HCT116 (cell line): ENCODE measurements at regions not wholly inside any gene's neighbourhood (a gene's known extent, or its start where the extent isn't known, plus 50 kb on each side); places are given as distances from the start of the nearest gene placed in this dataset.

Experiments
- ATAC-seq: fragments of 200-7000 bp; cut with Tn5 transposase; 2 replicates; pipeline ENCODE4 v1.9.1; 2020; ENCODE audit warnings: mild to moderate bottlenecking, moderate library complexity
- BruUV-seq: library from RNA; stranded (reverse); fragments of 400-500 nt; replicated peaks from 2 replicates; lab custom pipeline; 2021; lab: Mats Ljungman, UMichigan
- CTCF ChIA-PET: fragments of 300-600 bp; sonication (Branson Sonifier 250); formaldehyde crosslinking; loops from one replicate; lab custom pipeline; 2021; ENCODE audit warnings: antibody characterized with exemption; lab: Charles Lee
- POLR2A ChIA-PET: fragments of 300-600, 350-600 bp; sonication (Branson Sonifier 250); formaldehyde crosslinking; loops from one replicate; lab custom pipeline; 2021; ENCODE audit warnings: antibody characterized with exemption; lab: Charles Lee
- RAD21 ChIA-PET, 2 experiments: fragments of 300-600 bp; sonication (Branson Sonifier 250); formaldehyde crosslinking; loops; one replicate each; lab custom pipeline; 2023; ENCODE audit warnings: low total read pairs in 2 of 2; ENCODE audit not compliant: uncharacterized antibody in 2 of 2, unreplicated experiment in 2 of 2, low non-redundant PET in 1 of 2; lab: Charles Lee
- DNase-seq: peaks from one replicate; pipeline ENCODE4 v3.0.0-alpha.2; 2010; ENCODE audit warnings: low read depth, low spot score
- H2AFZ ChIP-seq: fragments of 200-600 bp; shearing (Covaris generic), sonication (generic); 2 replicates; pipeline ENCODE4 v1.6.1; 2017; ENCODE audit warnings: low read depth, mixed run types, mixed read lengths, antibody characterized with exemption, low read length; ENCODE audit not compliant: poor library complexity, severe bottlenecking
- H3K27ac ChIP-seq: 2 replicates; pipeline ENCODE4 v1.5.1; 2012; ENCODE audit warnings: low read depth, low read length
- H3K27me3 ChIP-seq: fragments of 200-600 bp; sonication (generic); 2 replicates; pipeline ENCODE4 v1.6.1; 2016; ENCODE audit warnings: mixed run types, low read length, mixed read lengths; ENCODE audit not compliant: insufficient read depth
- H3K36me3 ChIP-seq, 2 experiments: fragments of 200-500 bp in 1 of 2; fragments of 200-600 bp in 1 of 2; sonication (Bioruptor generic) in 1 of 2; sonication (generic) in 1 of 2; 2 replicates each; pipeline versions ENCODE4 v1.5.1 to v1.6.1; 2014 to 2016; ENCODE audit warnings: low read length in 2 of 2, inconsistent platforms in 1 of 2, mixed read lengths in 1 of 2, mixed run types in 1 of 2; ENCODE audit not compliant: insufficient read depth in 2 of 2, control insufficient read depth in 1 of 2
- H3K4me1 ChIP-seq, 2 experiments: fragments of 200-600 bp in 1 of 2; sonication (generic) in 1 of 2; 2 replicates each; pipeline versions ENCODE4 v1.5.1 to v1.6.1; 2012 to 2017; ENCODE audit warnings: low read length in 2 of 2, inconsistent platforms in 1 of 2, mild to moderate bottlenecking in 1 of 2, mixed read lengths in 1 of 2, mixed run types in 1 of 2, moderate library complexity in 1 of 2; ENCODE audit not compliant: insufficient read depth in 2 of 2, control insufficient read depth in 1 of 2
- H3K4me2 ChIP-seq: fragments of 200-600 bp; sonication (generic); 2 replicates; pipeline ENCODE4 v1.6.1; 2017; ENCODE audit warnings: mixed run types, low read length, mixed read lengths
- H3K4me3 ChIP-seq, 2 experiments: fragments of 200-600 bp in 1 of 2; sonication (generic) in 1 of 2; replicated peaks in 1 of 2; 2 replicates each; pipeline ENCODE4 v1.5.1; 2011 to 2016; ENCODE audit warnings: low read length in 2 of 2, control low read depth in 1 of 2, low read depth in 1 of 2, mild to moderate bottlenecking in 1 of 2, mixed read lengths in 1 of 2, mixed run types in 1 of 2
- H3K79me2 ChIP-seq: fragments of 200-600 bp; sonication (generic); 2 replicates; pipeline ENCODE4 v1.6.1; 2017; ENCODE audit warnings: mild to moderate bottlenecking, mixed run types, low read length, moderate library complexity, mixed read lengths; ENCODE audit not compliant: insufficient read depth
- H3K9ac ChIP-seq: fragments of 200-600 bp; sonication (generic); 2 replicates; pipeline ENCODE4 v1.6.1; 2016; ENCODE audit warnings: low read length, mixed read lengths
- H3K9me2 ChIP-seq: fragments of 200-600 bp; sonication (generic), shearing (Covaris generic); 2 replicates; pipeline ENCODE4 v1.6.1; 2017; ENCODE audit warnings: mixed run types, mild to moderate bottlenecking, moderate library complexity; ENCODE audit not compliant: insufficient read depth
- H3K9me3 ChIP-seq, 2 experiments: fragments of 200-500 bp in 1 of 2; fragments of 200-600 bp in 1 of 2; sonication (Bioruptor generic) in 1 of 2; sonication (generic) in 1 of 2; 2 replicates each; pipeline ENCODE4 v1.6.1; 2014 to 2017; ENCODE audit warnings: low read length in 2 of 2, mixed read lengths in 2 of 2, inconsistent platforms in 1 of 2, low read depth in 1 of 2, mild to moderate bottlenecking in 1 of 2, mixed run types in 1 of 2, moderate library complexity in 1 of 2; ENCODE audit not compliant: control insufficient read depth in 1 of 2, insufficient read depth in 1 of 2
- H4K20me1 ChIP-seq: fragments of 200-600 bp; sonication (generic), shearing (Covaris generic); 2 replicates; pipeline ENCODE4 v1.6.1; 2017; ENCODE audit warnings: mixed run types, mild to moderate bottlenecking, moderate library complexity; ENCODE audit not compliant: insufficient read depth
- POLR2A ChIP-seq: IDR thresholded peaks from 2 replicates; pipeline ENCODE4 v1.7.0; 2011; ENCODE audit warnings: borderline replicate concordance; ENCODE audit not compliant: insufficient read depth, insufficient read length; ENCODE audit errors: extremely low read depth
- SRF ChIP-seq: IDR thresholded peaks from 2 replicates; pipeline ENCODE4 v1.6.1; 2012; ENCODE audit warnings: low read depth
- YY1 ChIP-seq: IDR thresholded peaks from 2 replicates; pipeline ENCODE4 v1.6.1; 2011; ENCODE audit warnings: low read length, low read depth, moderate library complexity, mild to moderate bottlenecking; ENCODE audit not compliant: insufficient replicate concordance; ENCODE audit errors: extremely low read depth
- ZBTB33 ChIP-seq: IDR thresholded peaks from 2 replicates; pipeline ENCODE4 v1.6.1; 2011; ENCODE audit warnings: mild to moderate bottlenecking, low read length, moderate library complexity; ENCODE audit not compliant: insufficient replicate concordance; ENCODE audit errors: extremely low read depth
- intact Hi-C: fragments of 100-400 bp; cut with micrococcal nuclease; formaldehyde crosslinking; loops from 2 replicates; pipeline ENCODE4 v1.10.0; 2022
- TF ChIP-seq, protein P1 (sequence below), 3 experiments: fragments of 200-600 bp in 1 of 3; sonication (generic) in 1 of 3; IDR thresholded peaks in 2 of 3; conservative IDR thresholded peaks in 1 of 3; 2 replicates each; pipeline ENCODE4 v1.5.1; 2012 to 2017; ENCODE audit warnings: low read depth in 2 of 3, low read length in 2 of 3, antibody characterized with exemption in 1 of 3, borderline replicate concordance in 1 of 3, control low read depth in 1 of 3, mild to moderate bottlenecking in 1 of 3, mixed read lengths in 1 of 3, mixed run types in 1 of 3, moderate library complexity in 1 of 3; ENCODE audit not compliant: insufficient read depth in 1 of 3
- TF ChIP-seq, protein P2 (sequence below): IDR thresholded peaks from 2 replicates; pipeline ENCODE4 v1.6.1; 2012
- TF ChIP-seq, protein P3 (sequence below): IDR thresholded peaks from 2 replicates; pipeline ENCODE4 v1.6.1; 2012; ENCODE audit warnings: low read depth

DNA sequence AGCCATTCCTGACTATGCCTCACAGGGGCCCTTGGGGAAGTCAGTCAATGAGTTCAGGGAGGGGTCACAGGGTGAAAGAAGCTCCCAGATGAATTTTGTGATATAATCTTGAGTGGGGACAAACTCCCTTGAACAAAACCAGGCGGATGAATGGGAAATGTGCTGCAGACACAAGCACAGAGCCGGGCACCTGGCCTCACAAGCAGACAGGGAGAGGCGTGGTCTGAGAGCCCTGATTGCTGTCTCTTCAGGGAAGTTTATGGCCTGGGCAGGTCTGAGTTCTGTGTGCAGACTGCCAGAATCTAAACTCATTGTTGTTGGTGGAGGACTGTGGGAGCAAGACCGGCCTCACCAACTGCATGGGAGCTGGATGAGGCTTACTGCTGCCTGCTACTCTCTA is 591.8 kb downstream of the EPHA3 start (continued):
- TF ChIP-seq POLR2A, result no peak
- TF ChIP-seq, protein P1, sequence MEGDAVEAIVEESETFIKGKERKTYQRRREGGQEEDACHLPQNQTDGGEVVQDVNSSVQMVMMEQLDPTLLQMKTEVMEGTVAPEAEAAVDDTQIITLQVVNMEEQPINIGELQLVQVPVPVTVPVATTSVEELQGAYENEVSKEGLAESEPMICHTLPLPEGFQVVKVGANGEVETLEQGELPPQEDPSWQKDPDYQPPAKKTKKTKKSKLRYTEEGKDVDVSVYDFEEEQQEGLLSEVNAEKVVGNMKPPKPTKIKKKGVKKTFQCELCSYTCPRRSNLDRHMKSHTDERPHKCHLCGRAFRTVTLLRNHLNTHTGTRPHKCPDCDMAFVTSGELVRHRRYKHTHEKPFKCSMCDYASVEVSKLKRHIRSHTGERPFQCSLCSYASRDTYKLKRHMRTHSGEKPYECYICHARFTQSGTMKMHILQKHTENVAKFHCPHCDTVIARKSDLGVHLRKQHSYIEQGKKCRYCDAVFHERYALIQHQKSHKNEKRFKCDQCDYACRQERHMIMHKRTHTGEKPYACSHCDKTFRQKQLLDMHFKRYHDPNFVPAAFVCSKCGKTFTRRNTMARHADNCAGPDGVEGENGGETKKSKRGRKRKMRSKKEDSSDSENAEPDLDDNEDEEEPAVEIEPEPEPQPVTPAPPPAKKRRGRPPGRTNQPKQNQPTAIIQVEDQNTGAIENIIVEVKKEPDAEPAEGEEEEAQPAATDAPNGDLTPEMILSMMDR (IDR thresholded peaks at IDR 0.05 in 2 of 3, conservative IDR thresholded peaks at IDR 0.05 in 1 of 3; ENCODE audit: borderline replicate concordance in 1 of 3, insufficient read depth in 1 of 3, low read depth in 2 of 3, low read length in 2 of 3), result no peak
- TF ChIP-seq, protein P2, sequence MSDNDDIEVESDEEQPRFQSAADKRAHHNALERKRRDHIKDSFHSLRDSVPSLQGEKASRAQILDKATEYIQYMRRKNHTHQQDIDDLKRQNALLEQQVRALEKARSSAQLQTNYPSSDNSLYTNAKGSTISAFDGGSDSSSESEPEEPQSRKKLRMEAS, result no peak
- TF ChIP-seq, protein P3, sequence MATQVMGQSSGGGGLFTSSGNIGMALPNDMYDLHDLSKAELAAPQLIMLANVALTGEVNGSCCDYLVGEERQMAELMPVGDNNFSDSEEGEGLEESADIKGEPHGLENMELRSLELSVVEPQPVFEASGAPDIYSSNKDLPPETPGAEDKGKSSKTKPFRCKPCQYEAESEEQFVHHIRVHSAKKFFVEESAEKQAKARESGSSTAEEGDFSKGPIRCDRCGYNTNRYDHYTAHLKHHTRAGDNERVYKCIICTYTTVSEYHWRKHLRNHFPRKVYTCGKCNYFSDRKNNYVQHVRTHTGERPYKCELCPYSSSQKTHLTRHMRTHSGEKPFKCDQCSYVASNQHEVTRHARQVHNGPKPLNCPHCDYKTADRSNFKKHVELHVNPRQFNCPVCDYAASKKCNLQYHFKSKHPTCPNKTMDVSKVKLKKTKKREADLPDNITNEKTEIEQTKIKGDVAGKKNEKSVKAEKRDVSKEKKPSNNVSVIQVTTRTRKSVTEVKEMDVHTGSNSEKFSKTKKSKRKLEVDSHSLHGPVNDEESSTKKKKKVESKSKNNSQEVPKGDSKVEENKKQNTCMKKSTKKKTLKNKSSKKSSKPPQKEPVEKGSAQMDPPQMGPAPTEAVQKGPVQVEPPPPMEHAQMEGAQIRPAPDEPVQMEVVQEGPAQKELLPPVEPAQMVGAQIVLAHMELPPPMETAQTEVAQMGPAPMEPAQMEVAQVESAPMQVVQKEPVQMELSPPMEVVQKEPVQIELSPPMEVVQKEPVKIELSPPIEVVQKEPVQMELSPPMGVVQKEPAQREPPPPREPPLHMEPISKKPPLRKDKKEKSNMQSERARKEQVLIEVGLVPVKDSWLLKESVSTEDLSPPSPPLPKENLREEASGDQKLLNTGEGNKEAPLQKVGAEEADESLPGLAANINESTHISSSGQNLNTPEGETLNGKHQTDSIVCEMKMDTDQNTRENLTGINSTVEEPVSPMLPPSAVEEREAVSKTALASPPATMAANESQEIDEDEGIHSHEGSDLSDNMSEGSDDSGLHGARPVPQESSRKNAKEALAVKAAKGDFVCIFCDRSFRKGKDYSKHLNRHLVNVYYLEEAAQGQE, result no peak

GRCh38 chr3:89699771-89700170 is 592.4 kb downstream of the EPHA3 start:
- H3K4me3 ChIP-seq, result no peak overlapping the region
- H3K27ac ChIP-seq, result no peak overlapping the region
- no peaks in the 10 kb centered on the region for H3K9me2 ChIP-seq
- CTCF ChIA-PET, result no interaction called here
- BruUV-seq, result no TSS peak
- H3K9me3 ChIP-seq, result peaks cover 17 to 32% of the 10 kb centered on the region in 2 experiments; a peak in 2 of 4 replicates
- no peaks in the 10 kb centered on the region for H3K79me2 ChIP-seq
- POLR2A ChIA-PET, result no interaction called here
- no peak for ATAC-seq
- no peak overlapping the region for H3K9ac ChIP-seq
- H2AFZ ChIP-seq, result no peak overlapping the region
- no peaks in the 10 kb centered on the region for H3K27me3 ChIP-seq
- H3K4me1 ChIP-seq, result no peaks in the 10 kb centered on the region
- intact Hi-C loops, result no loop called here
- RAD21 ChIA-PET, result no interaction called here
- no peak for DNase-seq
- TF ChIP-seq SRF, result no peak
- TF ChIP-seq ZBTB33, result no peak
- TF ChIP-seq YY1, result no peak
- H3K4me2 ChIP-seq, result no peak overlapping the region
- no peaks in the 10 kb centered on the region for H3K36me3 ChIP-seq
- no peaks in the 10 kb centered on the region for H4K20me1 ChIP-seq
